Hippocampal formation (tissue), 2 donors: ENCODE measurements at regions not wholly inside any gene's neighbourhood (a gene's known extent, or its start where the extent isn't known, plus 50 kb on each side); places are given as distances from the start of the nearest gene placed in this dataset.
"Not testable (repeated sequence)": the region's sequence is repeated elsewhere in the genome, so short reads cannot be mapped to it uniquely, and the experiment has no call there.

Experiments used
- DNase-seq, 2 donors: peaks; one replicate each; lab custom pipeline; 2025; lab: John Stamatoyannopoulos, UW

GRCh38 chr10:119996944-119997343, 104.4 kb downstream of the SEC23IP start:
- DNase-seq = no peak

- DNase-seq = no peak
These were observed 104.9 kb downstream of the SEC23IP start for GRCh38 chr10:119997429-119997828.

GRCh38 chr10:120002785-120003184, 110.3 kb downstream of the SEC23IP start:
- no peak for DNase-seq

GRCh38 chr10:120005207-120006201, 113.0 kb downstream of the SEC23IP start:
- DNase-seq = no peak

- no peak for DNase-seq
These were observed 114.7 kb downstream of the SEC23IP start for GRCh38 chr10:120007261-120007660.

- peak in 1 of 2 donors; percentile 15 for DNase-seq
These were observed 119.0 kb downstream of the SEC23IP start for GRCh38 chr10:120011359-120012130.

GRCh38 chr10:120012131-120012400, 119.5 kb downstream of the SEC23IP start:
- no peak for DNase-seq

- no peak for DNase-seq
These were observed 120.0 kb downstream of the SEC23IP start for GRCh38 chr10:120012566-120012965.

GRCh38 chr10:120014031-120014430, 121.5 kb downstream of the SEC23IP start:
- DNase-seq = no peak

- no peak for DNase-seq
These were observed 122.5 kb downstream of the SEC23IP start for GRCh38 chr10:120015064-120015463.

- DNase-seq = no peak
These were observed 124.4 kb downstream of the SEC23IP start for GRCh38 chr10:120016906-120017305.

GRCh38 chr10:120017733-120018417, 125.3 kb downstream of the SEC23IP start:
- no peak for DNase-seq

- no peak for DNase-seq
These were observed 126.2 kb downstream of the SEC23IP start for GRCh38 chr10:120018695-120019094.

GRCh38 chr10:120019568-120019967, 127.0 kb downstream of the SEC23IP start:
- DNase-seq = no peak

GRCh38 chr10:120022357-120022756, 129.8 kb downstream of the SEC23IP start:
- DNase-seq = no peak

- DNase-seq = no peak
These were observed 141.7 kb downstream of the SEC23IP start for GRCh38 chr10:120034236-120034635.

GRCh38 chr10:120039046-120039445, 146.5 kb downstream of the SEC23IP start:
- DNase-seq = no peak

- DNase-seq = no peak
These were observed 147.3 kb downstream of the SEC23IP start for GRCh38 chr10:120039826-120040225.

GRCh38 chr10:120041807-120042559, 149.5 kb downstream of the SEC23IP start:
- DNase-seq = no peak

GRCh38 chr10:120042705-120043104, 150.2 kb downstream of the SEC23IP start:
- DNase-seq = no peak

GRCh38 chr10:120047373-120047772, 154.8 kb downstream of the SEC23IP start:
- not testable (repeated sequence) for DNase-seq

- no peak for DNase-seq
These were observed 155.4 kb downstream of the SEC23IP start for GRCh38 chr10:120047926-120048325.
